Testis (tissue), 2 donors: ENCODE measurements at regions not wholly inside any gene's neighbourhood (a gene's known extent, or its start where the extent isn't known, plus 50 kb on each side); places are given as distances from the start of the nearest gene placed in this dataset.

ENCODE experiments used
- DNase-seq: peaks from one replicate; pipeline ENCODE4 v3.0.0-alpha.2; 2019
- H3K27ac ChIP-seq, 2 donors: fragments of 200-600 bp; sonication (generic); one replicate each; pipeline ENCODE4 v1.5.1; 2019
- H3K27me3 ChIP-seq: fragments of 200-600 bp; sonication (generic); one replicate; pipeline ENCODE4 v1.5.1; 2019
- H3K36me3 ChIP-seq: fragments of 200-600 bp; sonication (generic); one replicate; pipeline ENCODE4 v1.5.1; 2017; ENCODE audit warnings: low read depth; ENCODE audit errors: missing control alignments
- H3K4me1 ChIP-seq: fragments of 200-600 bp; sonication (generic); one replicate; pipeline ENCODE4 v1.5.1; 2019
- H3K4me3 ChIP-seq, 2 donors: fragments of 200-600 bp; sonication (generic); one replicate each; pipeline ENCODE4 v1.5.1; 2017 to 2019
- H3K9me3 ChIP-seq: fragments of 200-600 bp; sonication (generic); one replicate; pipeline ENCODE4 v1.5.1; 2017
- POLR2A ChIP-seq: fragments of 450-650 bp; IDR thresholded peaks from one replicate; pipeline ENCODE4 v1.6.1; 2017; ENCODE audit warnings: antibody characterized with exemption, mild to moderate bottlenecking, moderate library complexity
- WGBS, 2 donors: methylation state at CpG; one replicate each; pipeline ENCODE4 v1.1.5; 2018; 5-methylcytosine and 5-hydroxymethylcytosine counted together
- intact Hi-C: fragments of 100-400 bp; cut with DNase I; formaldehyde crosslinking; loops from one replicate; pipeline ENCODE4 v1.15.1; 2023; ENCODE audit warnings: low total_unique reads
- TF ChIP-seq, protein P1 (sequence below), 3 experiments: fragments of 450-650 bp in 2 of 3; fragments of 200-600 bp in 1 of 3; sonication (generic) in 1 of 3; IDR thresholded peaks; one replicate each; pipeline ENCODE4 v1.5.1; 2016 to 2019; ENCODE audit warnings: antibody characterized with exemption in 3 of 3, mild to moderate bottlenecking in 2 of 3, moderate library complexity in 1 of 3

DNA sequence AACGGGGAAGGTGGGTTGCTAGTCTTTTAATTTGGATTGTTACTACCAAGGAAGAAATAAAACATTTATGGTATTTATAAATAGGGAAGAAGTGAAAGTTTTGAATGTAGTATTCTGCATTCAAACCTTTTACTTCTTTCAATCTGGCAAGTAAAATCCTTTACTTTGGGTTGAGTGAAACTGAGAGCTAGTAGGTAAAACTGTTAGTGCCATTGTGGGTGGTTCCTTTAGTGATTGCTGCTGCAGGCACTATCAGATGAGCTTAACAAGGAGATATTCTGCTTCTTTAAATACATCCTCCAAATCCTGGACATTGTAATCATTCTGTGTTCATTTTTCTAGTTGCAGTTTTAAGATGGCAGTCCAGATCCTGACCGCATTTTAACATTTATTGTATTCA is 650.9 kb upstream of the PCDH10 start:
- no peak for DNase-seq
- 89 to 96% methylated on average over 2 of the region's 2 CpGs for WGBS, 2 donors
- Histone ChIP-seq H3K9me3 (no peaks in the 10 kb centered on the region), H3K4me1 (no peaks in the 10 kb centered on the region), H3K27ac (no peak overlapping the region), H3K36me3 (no peaks in the 10 kb centered on the region), H3K4me3 (no peak overlapping the region), H3K27me3 (no peaks in the 10 kb centered on the region)
- intact Hi-C loops = no loop called here
- TF ChIP-seq, protein P1, sequence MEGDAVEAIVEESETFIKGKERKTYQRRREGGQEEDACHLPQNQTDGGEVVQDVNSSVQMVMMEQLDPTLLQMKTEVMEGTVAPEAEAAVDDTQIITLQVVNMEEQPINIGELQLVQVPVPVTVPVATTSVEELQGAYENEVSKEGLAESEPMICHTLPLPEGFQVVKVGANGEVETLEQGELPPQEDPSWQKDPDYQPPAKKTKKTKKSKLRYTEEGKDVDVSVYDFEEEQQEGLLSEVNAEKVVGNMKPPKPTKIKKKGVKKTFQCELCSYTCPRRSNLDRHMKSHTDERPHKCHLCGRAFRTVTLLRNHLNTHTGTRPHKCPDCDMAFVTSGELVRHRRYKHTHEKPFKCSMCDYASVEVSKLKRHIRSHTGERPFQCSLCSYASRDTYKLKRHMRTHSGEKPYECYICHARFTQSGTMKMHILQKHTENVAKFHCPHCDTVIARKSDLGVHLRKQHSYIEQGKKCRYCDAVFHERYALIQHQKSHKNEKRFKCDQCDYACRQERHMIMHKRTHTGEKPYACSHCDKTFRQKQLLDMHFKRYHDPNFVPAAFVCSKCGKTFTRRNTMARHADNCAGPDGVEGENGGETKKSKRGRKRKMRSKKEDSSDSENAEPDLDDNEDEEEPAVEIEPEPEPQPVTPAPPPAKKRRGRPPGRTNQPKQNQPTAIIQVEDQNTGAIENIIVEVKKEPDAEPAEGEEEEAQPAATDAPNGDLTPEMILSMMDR (IDR thresholded peaks at IDR 0.05) = no peak
- TF ChIP-seq POLR2A = no peak

DNA sequence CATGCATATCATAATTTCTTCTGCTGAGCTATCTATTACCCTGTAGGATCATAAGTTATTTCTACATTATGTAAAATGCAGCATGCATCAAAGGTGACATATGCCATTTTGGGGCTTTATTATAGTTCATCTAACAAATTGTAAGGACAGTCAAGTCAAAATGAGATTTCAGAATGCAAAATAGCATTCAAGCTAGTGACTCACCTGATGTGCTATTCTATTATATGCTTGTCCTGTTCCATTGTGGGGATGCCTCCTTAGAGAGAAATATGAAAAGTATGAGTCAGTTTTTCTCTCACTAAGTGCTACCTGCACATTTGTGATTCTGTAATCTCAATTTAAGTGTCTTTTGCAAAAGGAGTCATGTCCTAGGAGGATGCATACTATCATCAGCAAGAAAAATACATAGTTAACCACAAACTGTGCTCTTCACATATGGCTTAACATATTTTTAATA is 647.0 kb upstream of the PCDH10 start:
- TF ChIP-seq POLR2A = no peak
- TF ChIP-seq, protein P1 (IDR thresholded peaks at IDR 0.05) = no peak
- Histone ChIP-seq H3K4me3 (no peak overlapping the region), H3K27ac (no peak overlapping the region), H3K9me3 (no peaks in the 10 kb centered on the region), H3K4me1 (no peaks in the 10 kb centered on the region), H3K36me3 (no peaks in the 10 kb centered on the region), H3K27me3 (no peaks in the 10 kb centered on the region)
- intact Hi-C loops = no loop called here
- no peak for DNase-seq

DNA sequence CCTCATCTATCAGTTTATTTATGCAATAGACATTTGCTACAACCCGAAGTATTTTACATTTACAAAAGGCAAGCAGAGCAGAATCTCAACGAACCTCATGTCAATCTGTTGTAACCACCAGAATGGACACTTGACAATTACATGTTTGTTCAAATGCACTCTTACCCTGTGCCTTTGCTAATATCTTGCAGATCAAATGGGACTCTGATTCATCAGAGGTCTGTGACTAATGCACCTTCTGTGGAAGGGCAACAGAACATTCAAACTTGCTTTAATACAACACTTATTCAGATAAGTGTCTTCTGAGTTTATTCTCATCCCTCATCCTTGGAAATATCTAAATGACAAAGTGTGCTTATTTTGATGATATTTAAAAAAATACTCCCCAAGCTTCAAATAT is 644.7 kb upstream of the PCDH10 start:
- TF ChIP-seq, protein P1 (IDR thresholded peaks at IDR 0.05) = no peak
- TF ChIP-seq POLR2A = no peak
- no peaks in the 10 kb centered on the region for H3K4me1 ChIP-seq
- DNase-seq = no peak
- H3K27ac ChIP-seq = no peak overlapping the region
- intact Hi-C loops = no loop called here
- WGBS, 2 donors = 81 to 86% methylated on average over 2 of the region's 2 CpGs
- H3K4me3 ChIP-seq = no peak overlapping the region
- H3K36me3 ChIP-seq = no peaks in the 10 kb centered on the region
- H3K9me3 ChIP-seq = no peaks in the 10 kb centered on the region
- no peaks in the 10 kb centered on the region for H3K27me3 ChIP-seq

DNA sequence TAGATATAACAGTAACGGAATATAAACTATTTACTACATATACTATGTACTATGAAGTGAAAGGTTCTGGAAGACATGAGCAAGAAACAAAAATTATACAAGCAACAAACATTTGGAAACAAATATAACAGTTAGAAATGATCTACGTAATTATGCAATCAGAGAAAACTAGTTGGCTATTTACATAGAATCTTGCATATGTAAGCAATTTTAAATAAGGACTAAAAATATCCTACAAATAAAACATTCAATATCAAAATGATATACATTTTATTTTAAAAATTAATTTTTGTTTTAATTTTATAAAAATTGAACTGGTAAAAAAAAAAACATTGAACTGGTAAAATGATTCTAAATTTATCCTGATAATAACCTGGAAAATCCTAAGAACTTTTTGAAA is 642.5 kb upstream of the PCDH10 start:
- H3K27ac ChIP-seq = no peak overlapping the region
- no peaks in the 10 kb centered on the region for H3K36me3 ChIP-seq
- intact Hi-C loops = no loop called here
- H3K4me3 ChIP-seq = no peak overlapping the region
- DNase-seq = no peak
- TF ChIP-seq, protein P1 (IDR thresholded peaks at IDR 0.05) = no peak
- TF ChIP-seq POLR2A = no peak
- no peaks in the 10 kb centered on the region for H3K27me3 ChIP-seq
- no peaks in the 10 kb centered on the region for H3K9me3 ChIP-seq
- H3K4me1 ChIP-seq = no peaks in the 10 kb centered on the region
- 92 to 94% methylated on average over 2 of the region's 2 CpGs for WGBS, 2 donors

DNA sequence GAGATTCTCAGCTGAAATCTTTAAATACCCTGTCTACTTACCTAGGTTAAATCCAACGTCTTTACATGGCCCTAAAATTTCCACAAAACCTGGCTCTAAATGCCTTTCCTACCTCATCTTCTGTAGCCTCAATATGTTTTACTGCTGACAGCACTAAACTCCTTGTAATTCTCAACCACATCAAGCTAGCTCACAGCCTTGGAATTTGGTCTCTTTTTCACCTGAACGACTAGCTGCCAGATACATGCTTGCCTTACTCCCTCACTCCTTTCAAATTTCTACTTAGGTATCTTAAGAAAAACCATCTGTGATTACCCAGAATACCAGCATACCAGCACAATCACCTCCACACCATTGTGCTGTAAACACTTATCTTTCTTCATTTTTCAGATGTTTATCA is 635.6 kb upstream of the PCDH10 start:
- intact Hi-C loops = no loop called here
- Histone ChIP-seq H3K27ac (no peak overlapping the region), H3K4me1 (no peaks in the 10 kb centered on the region), H3K27me3 (no peaks in the 10 kb centered on the region), H3K36me3 (no peaks in the 10 kb centered on the region), H3K4me3 (no peak overlapping the region), H3K9me3 (no peaks in the 10 kb centered on the region)
- no peak for DNase-seq
- 35 to 44% methylated on average over 2 of the region's 2 CpGs for WGBS, 2 donors
- TF ChIP-seq POLR2A = no peak
- TF ChIP-seq, protein P1 (IDR thresholded peaks at IDR 0.05) = no peak
